ENCODE measurements at regions not wholly inside any gene's neighbourhood (a gene's known extent, or its start where the extent isn't known, plus 50 kb on each side); places are given as distances from the start of the nearest gene placed in this dataset.

GRCh38 chr14:101370593-101371569, 190.4 kb upstream of the DIO3 start:
- Mint-ChIP-seq H3K36me3 (ENCODE audit: low read depth) (no peaks in the 10 kb centered on the region), H3K27me3 (ENCODE audit: low read depth) (peaks cover 39% of the 10 kb centered on the region), H3K4me3 (no peak overlapping the region), H3K9me3 (no peaks in the 10 kb centered on the region), H3K27ac (no peak overlapping the region), H3K4me1 (peaks cover 11% of the 10 kb centered on the region)
- no peak for TF ChIP-seq CTCF (IDR thresholded peaks at IDR 0.05; ENCODE audit: unreplicated experiment in 3 of 3)

GRCh38 chr14:101371799-101372793, 189.2 kb upstream of the DIO3 start:
- Mint-ChIP-seq H3K27ac (no peak overlapping the region), H3K36me3 (ENCODE audit: low read depth) (no peaks in the 10 kb centered on the region), H3K27me3 (ENCODE audit: low read depth) (peaks cover 32% of the 10 kb centered on the region), H3K9me3 (no peaks in the 10 kb centered on the region), H3K4me3 (no peak overlapping the region), H3K4me1 (peaks cover 4% of the 10 kb centered on the region)
- no peak for TF ChIP-seq CTCF (IDR thresholded peaks at IDR 0.05; ENCODE audit: unreplicated experiment in 3 of 3)

- Mint-ChIP-seq H3K4me1 (no peaks in the 10 kb centered on the region), H3K27me3 (ENCODE audit: low read depth) (peaks cover 31% of the 10 kb centered on the region), H3K36me3 (ENCODE audit: low read depth) (no peaks in the 10 kb centered on the region), H3K27ac (no peak overlapping the region), H3K9me3 (no peaks in the 10 kb centered on the region), H3K4me3 (no peak overlapping the region)
- no peak for TF ChIP-seq CTCF (IDR thresholded peaks at IDR 0.05; ENCODE audit: unreplicated experiment in 3 of 3)
Measured at GRCh38 chr14:101372894-101373620, 188.2 kb upstream of the DIO3 start.

- Mint-ChIP-seq H3K36me3 (ENCODE audit: low read depth) (no peaks in the 10 kb centered on the region), H3K27me3 (ENCODE audit: low read depth) (peaks cover 25% of the 10 kb centered on the region)
Measured at GRCh38 chr14:101373690-101374295, 187.5 kb upstream of the DIO3 start.

More at GRCh38 chr14:101373690-101374295, 187.5 kb upstream of the DIO3 start:
- Mint-ChIP-seq H3K4me3 (no peak overlapping the region), H3K9me3 (peaks cover 4% of the 10 kb centered on the region), H3K27ac (no peak overlapping the region), H3K4me1 (no peaks in the 10 kb centered on the region)
- TF ChIP-seq CTCF (IDR thresholded peaks at IDR 0.05; ENCODE audit: unreplicated experiment in 3 of 3): no peak

Measured in nephron (organoid).